Fibroblast of lung (primary cell): ENCODE measurements at regions not wholly inside any gene's neighbourhood (a gene's known extent, or its start where the extent isn't known, plus 50 kb on each side); places are given as distances from the start of the nearest gene placed in this dataset.

Experiments
- CTCF ChIP-seq, 2 donors: IDR thresholded peaks in 1 of 2; conservative IDR thresholded peaks in 1 of 2; 1 replicate in 1 of 2; 2 replicates in 1 of 2; pipeline ENCODE4 v1.5.1; 2011 to 2012; ENCODE audit warnings: low read length in 2 of 2, control low read depth in 1 of 2, inconsistent platforms in 1 of 2, low read depth in 1 of 2, mild to moderate bottlenecking in 1 of 2
- EZH2 ChIP-seq: IDR thresholded peaks from 2 replicates; pipeline ENCODE4 v1.5.1; 2012; ENCODE audit warnings: low read length, control low read depth, mild to moderate bottlenecking; ENCODE audit errors: missing control alignments

GRCh38 chr6:164154588-164154987 lies 740.1 kb downstream of the QKI start:
- TF ChIP-seq CTCF (conservative IDR thresholded peaks at IDR 0.05 in 1 of 2, IDR thresholded peaks at IDR 0.05 in 1 of 2; ENCODE audit: low read depth in 1 of 2, low read length in 2 of 2) (no peak), EZH2 (no peak)
